AG09319 (cell line): ENCODE measurements at regions not wholly inside any gene's neighbourhood (a gene's known extent, or its start where the extent isn't known, plus 50 kb on each side); places are given as distances from the start of the nearest gene placed in this dataset.
A peak's percentile ranks its signal among the peaks of the same experiment; 100 is the strongest.

Source experiments
- DNase-seq: peaks from one replicate; pipeline ENCODE4 v3.0.0-alpha.2; 2010; ENCODE audit warnings: low read depth; ENCODE audit errors: extremely low read depth
- TF ChIP-seq, protein P1 (sequence below): IDR thresholded peaks from 2 replicates; pipeline ENCODE4 v1.5.1; 2011; ENCODE audit warnings: low read depth, mild to moderate bottlenecking, inconsistent platforms, low read length, moderate library complexity

DNA sequence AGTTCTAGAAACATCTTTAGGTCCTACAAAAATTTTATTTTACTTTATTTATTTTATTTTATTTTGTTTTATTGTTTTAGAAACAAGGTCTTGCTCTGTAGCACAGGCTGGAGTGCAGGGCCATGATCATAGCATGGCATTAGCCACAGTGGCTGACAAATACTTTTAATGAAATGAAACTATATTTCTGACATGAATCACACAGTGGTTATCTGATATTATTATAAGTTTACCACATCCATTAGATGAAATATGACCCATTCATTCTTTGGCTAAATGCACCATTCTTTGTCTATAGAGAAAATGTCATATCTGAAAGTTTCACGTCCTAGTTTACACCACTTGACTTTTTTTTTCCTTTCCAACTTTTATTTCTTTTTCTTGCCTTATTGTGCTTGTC lies 613.4 kb upstream of the ADAMTS5 start:
- DNase-seq: no peak
- TF ChIP-seq, protein P1, sequence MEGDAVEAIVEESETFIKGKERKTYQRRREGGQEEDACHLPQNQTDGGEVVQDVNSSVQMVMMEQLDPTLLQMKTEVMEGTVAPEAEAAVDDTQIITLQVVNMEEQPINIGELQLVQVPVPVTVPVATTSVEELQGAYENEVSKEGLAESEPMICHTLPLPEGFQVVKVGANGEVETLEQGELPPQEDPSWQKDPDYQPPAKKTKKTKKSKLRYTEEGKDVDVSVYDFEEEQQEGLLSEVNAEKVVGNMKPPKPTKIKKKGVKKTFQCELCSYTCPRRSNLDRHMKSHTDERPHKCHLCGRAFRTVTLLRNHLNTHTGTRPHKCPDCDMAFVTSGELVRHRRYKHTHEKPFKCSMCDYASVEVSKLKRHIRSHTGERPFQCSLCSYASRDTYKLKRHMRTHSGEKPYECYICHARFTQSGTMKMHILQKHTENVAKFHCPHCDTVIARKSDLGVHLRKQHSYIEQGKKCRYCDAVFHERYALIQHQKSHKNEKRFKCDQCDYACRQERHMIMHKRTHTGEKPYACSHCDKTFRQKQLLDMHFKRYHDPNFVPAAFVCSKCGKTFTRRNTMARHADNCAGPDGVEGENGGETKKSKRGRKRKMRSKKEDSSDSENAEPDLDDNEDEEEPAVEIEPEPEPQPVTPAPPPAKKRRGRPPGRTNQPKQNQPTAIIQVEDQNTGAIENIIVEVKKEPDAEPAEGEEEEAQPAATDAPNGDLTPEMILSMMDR: no peak

DNA sequence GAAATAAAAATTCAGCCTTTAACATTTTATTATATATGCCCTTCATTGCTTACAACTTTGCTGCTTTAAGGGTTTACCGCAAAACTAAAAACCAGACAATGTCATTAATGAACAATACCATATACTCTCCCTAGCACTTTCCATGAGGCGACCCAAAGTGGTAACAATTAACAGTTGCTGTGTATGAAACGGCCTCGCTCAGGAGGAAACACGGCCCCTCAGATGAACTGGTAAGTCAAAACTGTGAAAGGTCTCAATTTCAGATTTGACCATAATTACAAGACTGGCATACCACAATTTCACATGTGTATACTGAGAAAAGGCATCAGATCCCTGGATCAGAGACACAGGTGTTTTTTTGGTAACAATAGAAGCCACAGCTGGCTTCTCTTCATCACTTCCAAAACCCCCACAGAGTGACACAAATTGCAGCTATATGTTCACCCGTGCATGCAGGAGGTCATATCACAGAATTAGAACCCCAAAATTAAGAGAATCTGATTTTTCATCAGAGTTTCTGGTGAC lies 611.9 kb upstream of the ADAMTS5 start:
- TF ChIP-seq, protein P1: no peak
- no peak for DNase-seq

DNA sequence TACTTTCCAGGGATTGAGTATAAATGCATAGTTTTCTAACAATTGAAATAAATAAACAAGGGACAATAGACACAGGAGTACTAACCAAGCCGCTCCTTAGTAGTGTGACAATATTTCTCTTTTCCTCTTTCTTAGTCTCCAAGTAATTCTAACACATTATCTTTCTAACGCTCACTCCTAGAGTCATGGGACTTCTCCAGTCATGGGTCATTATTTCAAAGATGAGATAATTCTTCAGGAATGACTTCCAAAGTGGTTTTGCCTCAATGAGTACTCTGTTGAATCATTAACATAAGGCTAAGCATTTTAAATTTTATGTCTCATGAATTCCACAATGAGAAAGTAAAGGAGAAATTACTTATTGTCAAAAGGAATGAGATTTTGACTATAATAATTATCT lies 605.8 kb upstream of the ADAMTS5 start:
- DNase-seq: peak; percentile 5
- TF ChIP-seq, protein P1: no peak

DNA sequence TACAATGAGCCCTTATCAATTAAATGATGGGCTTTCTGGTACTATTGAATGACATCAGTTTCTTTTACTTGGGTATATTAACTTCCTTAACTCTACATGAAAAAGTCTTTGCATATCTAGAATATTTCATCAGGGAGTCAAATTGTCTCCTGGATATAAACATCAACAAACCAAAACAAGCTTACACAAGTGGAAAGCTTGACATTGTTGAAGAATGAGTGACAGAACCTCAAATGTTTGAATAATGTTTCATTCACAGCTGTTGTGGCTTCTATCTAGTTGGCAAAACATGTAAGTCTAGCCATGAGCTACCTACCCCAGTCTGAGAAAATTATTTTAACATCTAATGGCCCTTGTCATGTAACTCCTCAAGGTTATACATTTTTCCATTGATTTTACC lies 604.8 kb upstream of the ADAMTS5 start:
- TF ChIP-seq, protein P1: no peak
- DNase-seq: peak; percentile 18

DNA sequence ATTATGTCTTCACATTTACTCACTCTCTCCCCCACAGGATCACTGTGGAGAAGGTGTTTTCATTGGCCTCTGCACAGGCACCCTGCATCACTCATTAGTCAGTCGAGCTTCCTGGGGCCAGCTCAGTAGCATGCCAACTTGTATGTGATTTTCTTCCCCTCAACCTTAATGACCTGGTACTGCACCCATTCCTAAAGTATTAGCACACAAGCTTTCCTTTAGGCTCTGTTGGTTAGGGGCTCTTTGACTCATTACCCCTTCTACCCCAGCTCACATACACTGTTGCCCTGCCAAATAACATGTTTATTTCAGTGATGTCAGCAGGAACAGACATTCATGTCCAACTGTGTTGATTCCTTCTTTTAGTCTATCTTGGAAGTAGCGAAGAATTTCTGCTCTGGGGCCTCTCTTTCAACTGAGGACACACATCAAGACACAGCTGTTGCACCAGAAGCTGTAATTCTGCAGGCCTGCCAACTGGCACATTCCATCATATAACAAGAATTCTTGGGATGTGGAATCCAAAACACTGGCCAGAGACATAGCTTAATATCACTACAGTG lies 603.5 kb upstream of the ADAMTS5 start:
- peak; percentile 72 for DNase-seq
- TF ChIP-seq, protein P1: no peak

DNA sequence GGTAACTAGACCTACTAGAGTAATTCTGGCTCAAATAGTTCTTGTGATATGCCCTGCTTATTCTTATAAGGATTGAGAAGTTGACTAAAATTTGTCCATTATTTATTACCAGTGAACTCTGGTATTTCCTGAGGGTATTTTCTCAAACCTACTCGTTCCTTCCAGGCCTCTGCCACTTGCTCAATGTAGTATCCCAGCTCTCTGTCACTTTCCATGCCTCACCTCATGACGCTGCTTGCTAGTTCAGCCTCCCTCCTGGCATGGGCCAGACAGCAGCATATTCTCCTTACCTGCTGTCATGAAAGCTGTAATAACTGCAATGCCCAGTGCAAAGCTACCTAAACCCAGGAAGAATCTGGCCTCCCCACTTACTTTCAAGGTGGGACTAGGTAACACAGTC lies 602.9 kb upstream of the ADAMTS5 start:
- TF ChIP-seq, protein P1: no peak
- no peak for DNase-seq

DNA sequence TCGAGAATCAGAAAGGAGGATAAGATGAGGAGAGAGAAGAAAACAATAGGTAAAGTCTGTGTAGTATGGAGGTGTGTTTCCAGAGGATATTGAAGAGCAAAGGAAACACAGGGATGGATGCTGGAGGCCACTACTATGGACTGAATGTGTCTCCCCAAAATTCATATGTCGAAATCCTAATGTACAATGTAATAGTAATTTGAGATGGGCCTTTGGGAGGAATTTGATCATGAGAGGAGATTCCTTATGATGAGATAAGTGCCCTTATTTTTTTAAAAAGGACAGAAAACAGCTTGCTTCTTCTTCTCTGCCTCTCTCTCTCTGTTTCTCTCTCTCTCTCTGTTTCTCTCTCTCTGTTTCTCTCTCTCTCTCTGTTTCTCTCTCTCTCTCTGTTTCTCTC lies 602.2 kb upstream of the ADAMTS5 start:
- TF ChIP-seq, protein P1: no peak
- DNase-seq: no peak
